GM18517 (cell line): ENCODE measurements at regions not wholly inside any gene's neighbourhood (a gene's known extent, or its start where the extent isn't known, plus 50 kb on each side); places are given as distances from the start of the nearest gene placed in this dataset.
"Not testable (repeated sequence)": the region's sequence is repeated elsewhere in the genome, so short reads cannot be mapped to it uniquely, and the experiment has no call there.

Experiments used
- ATAC-seq: cut with Tn5 transposase; IDR thresholded peaks from one replicate; pipeline ENCODE4 v1.9.1; 2021; ENCODE audit warnings: mild to moderate bottlenecking, moderate library complexity; ENCODE audit not compliant: unreplicated experiment

GRCh38 chr14:65959563-65960024, 526.6 kb upstream of the CCDC196 start:
- peak; percentile 54 for ATAC-seq

GRCh38 chr14:65961004-65961403, 525.2 kb upstream of the CCDC196 start:
- ATAC-seq: no peak

- ATAC-seq: no peak
Observed at GRCh38 chr14:65962952-65963351, 523.2 kb upstream of the CCDC196 start.

- ATAC-seq: no peak
Observed at GRCh38 chr14:65964366-65964765, 521.8 kb upstream of the CCDC196 start.

- ATAC-seq: no peak
Observed at GRCh38 chr14:65966188-65966587, 520.0 kb upstream of the CCDC196 start.

GRCh38 chr14:65972346-65972870, 513.8 kb upstream of the CCDC196 start:
- ATAC-seq: no peak

GRCh38 chr14:65972891-65973290, 513.3 kb upstream of the CCDC196 start:
- no peak for ATAC-seq

GRCh38 chr14:65975865-65976264, 510.3 kb upstream of the CCDC196 start:
- no peak for ATAC-seq

- ATAC-seq: no peak
Observed at GRCh38 chr14:65976761-65977404, 509.3 kb upstream of the CCDC196 start.

- no peak for ATAC-seq
Observed at GRCh38 chr14:65981192-65981843, 504.9 kb upstream of the CCDC196 start.

GRCh38 chr14:65986041-65986440, 500.1 kb upstream of the CCDC196 start:
- ATAC-seq: no peak

- ATAC-seq: no peak
Observed at GRCh38 chr14:65989981-65990380, 496.2 kb upstream of the CCDC196 start.

GRCh38 chr14:65991104-65991503, 495.1 kb upstream of the CCDC196 start:
- no peak for ATAC-seq

- not testable (repeated sequence) for ATAC-seq
Observed at GRCh38 chr14:65991935-65992334, 494.2 kb upstream of the CCDC196 start.

- no peak for ATAC-seq
Observed at GRCh38 chr14:65993103-65993502, 493.1 kb upstream of the CCDC196 start.

GRCh38 chr14:65993996-65994395, 492.2 kb upstream of the CCDC196 start:
- no peak for ATAC-seq

GRCh38 chr14:65997347-65997746, 488.8 kb upstream of the CCDC196 start:
- no peak for ATAC-seq

GRCh38 chr14:65999865-66000264, 486.3 kb upstream of the CCDC196 start:
- no peak for ATAC-seq

- ATAC-seq: no peak
Observed at GRCh38 chr14:66000766-66001165, 485.4 kb upstream of the CCDC196 start.

GRCh38 chr14:66001356-66001755, 484.8 kb upstream of the CCDC196 start:
- no peak for ATAC-seq

GRCh38 chr14:66003082-66003730, 483.0 kb upstream of the CCDC196 start:
- ATAC-seq: no peak

- no peak for ATAC-seq
Observed at GRCh38 chr14:66005900-66006434, 480.2 kb upstream of the CCDC196 start.
